Amniotic stem cell (primary cell): ENCODE measurements at regions not wholly inside any gene's neighbourhood (a gene's known extent, or its start where the extent isn't known, plus 50 kb on each side); places are given as distances from the start of the nearest gene placed in this dataset.

Experiments
- DNase-seq: peaks from one replicate; lab custom pipeline; 2025; lab: John Stamatoyannopoulos, UW

- DNase-seq, result no peak
Observed at GRCh38 chr17:12588531-12588930, 77.2 kb upstream of the MYOCD start.

- no peak for DNase-seq
Observed at GRCh38 chr17:12590417-12590816, 75.3 kb upstream of the MYOCD start.

- DNase-seq, result no peak
Observed at GRCh38 chr17:12591021-12591735, 74.5 kb upstream of the MYOCD start.

GRCh38 chr17:12592941-12593340 is 72.7 kb upstream of the MYOCD start:
- no peak for DNase-seq

- DNase-seq, result no peak
Observed at GRCh38 chr17:12596961-12597360, 68.7 kb upstream of the MYOCD start.

- no peak for DNase-seq
Observed at GRCh38 chr17:12597895-12598294, 67.8 kb upstream of the MYOCD start.

- peak; percentile 9 for DNase-seq
Observed at GRCh38 chr17:12599186-12599920, 66.3 kb upstream of the MYOCD start.

- no peak for DNase-seq
Observed at GRCh38 chr17:12600349-12600748, 65.3 kb upstream of the MYOCD start.

GRCh38 chr17:12603566-12603965 is 62.1 kb upstream of the MYOCD start:
- DNase-seq, result no peak

- DNase-seq, result no peak
Observed at GRCh38 chr17:12605222-12605621, 60.5 kb upstream of the MYOCD start.

GRCh38 chr17:12613566-12613965 is 52.1 kb upstream of the MYOCD start:
- peak; percentile 21 for DNase-seq
